ENCODE measurements at regions not wholly inside any gene's neighbourhood (a gene's known extent, or its start where the extent isn't known, plus 50 kb on each side); places are given as distances from the start of the nearest gene placed in this dataset.

DNA sequence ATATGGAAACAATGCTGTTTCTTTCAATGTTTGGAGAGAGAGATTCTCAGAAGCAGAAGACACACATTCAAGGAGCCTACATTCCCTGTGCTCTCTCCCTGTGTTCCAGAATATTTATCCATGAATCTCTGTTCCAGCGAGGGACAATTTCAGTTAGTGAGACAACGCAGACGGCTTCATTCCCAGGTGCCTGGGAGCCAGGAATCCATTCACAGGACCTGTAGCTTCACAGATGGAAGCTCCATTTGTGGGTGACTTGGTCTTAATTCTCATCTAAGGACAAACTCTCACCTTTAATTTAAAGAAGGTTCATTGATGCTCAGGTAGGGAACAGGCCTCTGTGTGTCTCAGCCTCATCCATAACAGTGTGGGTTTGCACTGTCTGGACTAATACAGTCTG lies 1156.6 kb downstream of the RPIA start:
- no peak for TF ChIP-seq POLR2A (IDR thresholded peaks at IDR 0.05)
- TF ChIP-seq, protein P1, sequence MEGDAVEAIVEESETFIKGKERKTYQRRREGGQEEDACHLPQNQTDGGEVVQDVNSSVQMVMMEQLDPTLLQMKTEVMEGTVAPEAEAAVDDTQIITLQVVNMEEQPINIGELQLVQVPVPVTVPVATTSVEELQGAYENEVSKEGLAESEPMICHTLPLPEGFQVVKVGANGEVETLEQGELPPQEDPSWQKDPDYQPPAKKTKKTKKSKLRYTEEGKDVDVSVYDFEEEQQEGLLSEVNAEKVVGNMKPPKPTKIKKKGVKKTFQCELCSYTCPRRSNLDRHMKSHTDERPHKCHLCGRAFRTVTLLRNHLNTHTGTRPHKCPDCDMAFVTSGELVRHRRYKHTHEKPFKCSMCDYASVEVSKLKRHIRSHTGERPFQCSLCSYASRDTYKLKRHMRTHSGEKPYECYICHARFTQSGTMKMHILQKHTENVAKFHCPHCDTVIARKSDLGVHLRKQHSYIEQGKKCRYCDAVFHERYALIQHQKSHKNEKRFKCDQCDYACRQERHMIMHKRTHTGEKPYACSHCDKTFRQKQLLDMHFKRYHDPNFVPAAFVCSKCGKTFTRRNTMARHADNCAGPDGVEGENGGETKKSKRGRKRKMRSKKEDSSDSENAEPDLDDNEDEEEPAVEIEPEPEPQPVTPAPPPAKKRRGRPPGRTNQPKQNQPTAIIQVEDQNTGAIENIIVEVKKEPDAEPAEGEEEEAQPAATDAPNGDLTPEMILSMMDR (IDR thresholded peaks at IDR 0.05 in 8 of 11, conservative IDR thresholded peaks at IDR 0.05 in 3 of 11), result no peak
